NOMO-1 treated with DMSO at 0.1 percent for 48 hours (cell line): ENCODE measurements at regions not wholly inside any gene's neighbourhood (a gene's known extent, or its start where the extent isn't known, plus 50 kb on each side); places are given as distances from the start of the nearest gene placed in this dataset.
"Not testable (repeated sequence)": the region's sequence is repeated elsewhere in the genome, so short reads cannot be mapped to it uniquely, and the experiment has no call there.

Source experiments
- DNase-seq: peaks from one replicate; lab custom pipeline; 2025; ENCODE audit not compliant: unreplicated experiment; lab: John Stamatoyannopoulos, UW

DNA sequence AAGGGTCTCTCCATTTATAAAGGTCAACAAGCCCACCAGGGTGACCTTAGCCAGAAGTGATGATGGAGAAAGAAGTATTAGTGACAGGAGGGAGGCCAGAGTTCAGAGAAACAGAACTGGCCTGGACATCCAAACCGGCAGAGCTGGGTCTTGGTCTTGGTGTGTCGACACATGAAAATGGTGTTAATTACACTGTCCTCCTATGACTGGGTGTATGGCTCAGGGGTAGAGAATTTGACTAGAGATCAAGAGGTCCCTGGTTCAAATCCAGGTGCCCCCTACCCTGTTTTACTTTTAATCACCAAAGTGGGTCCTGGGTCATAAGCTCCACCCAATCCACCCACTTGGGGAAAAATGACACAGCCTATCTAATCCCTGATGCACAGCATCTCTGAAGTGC lies 110.6 kb upstream of the ZNF746 start:
- DNase-seq: no peak

DNA sequence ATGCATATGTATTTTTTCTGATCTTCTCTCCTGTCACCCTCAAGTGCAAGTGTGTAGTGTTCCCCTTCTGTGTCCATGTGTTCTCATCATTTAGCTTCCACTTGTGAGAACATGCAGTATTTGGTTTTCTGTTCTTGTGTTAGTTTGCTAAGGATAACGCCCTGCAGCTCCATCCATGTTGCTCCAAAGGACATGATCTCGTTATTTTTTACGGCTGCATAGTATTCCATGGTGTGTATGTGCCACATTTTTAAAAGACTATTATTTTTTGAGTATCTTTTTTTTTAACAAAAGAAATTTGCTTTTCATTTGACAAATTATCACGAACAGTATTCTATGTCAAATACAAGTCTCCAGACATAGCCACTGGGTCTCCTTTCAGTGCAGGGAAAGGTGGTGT lies 110.1 kb upstream of the ZNF746 start:
- DNase-seq: no peak

DNA sequence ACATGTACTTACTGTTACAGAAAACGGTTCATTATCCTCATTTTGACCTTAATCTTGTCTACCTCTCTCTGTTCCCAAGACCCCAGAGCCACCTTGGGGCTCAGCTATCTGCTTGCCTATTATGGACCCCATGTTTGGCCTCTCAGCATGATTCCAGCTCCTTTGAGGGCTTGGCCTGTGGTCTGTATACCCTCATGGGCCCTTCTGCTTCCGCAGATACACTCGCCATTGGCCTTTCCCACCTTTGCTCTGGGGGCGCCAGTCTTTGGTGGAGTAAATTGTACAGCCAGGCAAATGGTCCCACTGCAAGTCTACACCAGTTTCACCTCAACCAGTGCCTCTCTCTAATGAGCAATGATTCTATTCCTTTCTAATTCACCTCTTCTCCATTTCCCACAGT lies 109.2 kb upstream of the ZNF746 start:
- no peak for DNase-seq

DNA sequence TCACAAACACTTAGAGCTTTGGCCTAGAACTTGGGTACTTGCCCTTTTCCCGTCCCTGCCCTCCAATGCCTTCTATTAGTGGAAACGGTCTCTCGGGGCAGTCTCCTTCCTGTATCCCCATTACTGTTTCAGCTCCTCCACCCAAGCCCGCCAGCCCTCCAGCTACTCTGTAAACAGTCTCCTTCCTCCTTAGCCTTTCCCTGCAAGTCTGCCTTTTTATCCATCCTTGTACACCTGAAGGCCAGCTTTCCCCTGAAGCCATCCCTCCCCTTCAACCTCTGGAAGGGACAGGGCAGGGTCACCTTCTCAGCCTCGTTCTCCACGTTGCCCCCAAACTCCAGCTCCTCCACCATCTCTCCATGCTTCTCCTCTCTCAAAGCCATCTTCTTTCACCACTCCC lies 108.1 kb upstream of the ZNF746 start:
- no peak for DNase-seq

DNA sequence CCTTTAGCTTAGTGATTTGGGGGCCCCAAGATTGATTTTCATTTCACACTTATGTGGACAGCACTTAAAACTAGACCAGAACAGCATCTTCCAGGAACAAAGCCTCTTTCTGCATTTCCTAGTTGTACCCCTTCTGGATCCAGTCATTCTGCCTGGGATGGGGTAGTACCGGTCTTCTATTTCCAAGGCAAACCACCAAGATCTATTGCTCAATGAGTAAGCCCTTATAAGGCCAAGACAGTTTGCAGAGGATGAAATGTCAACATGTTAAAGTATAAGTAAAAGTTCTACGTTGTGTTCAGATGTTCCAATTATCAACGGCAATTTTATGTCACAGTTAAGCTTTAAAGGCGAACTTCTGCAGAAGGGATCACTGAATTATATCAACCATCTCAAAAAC lies 106.9 kb upstream of the ZNF746 start:
- DNase-seq: peak; percentile 7

DNA sequence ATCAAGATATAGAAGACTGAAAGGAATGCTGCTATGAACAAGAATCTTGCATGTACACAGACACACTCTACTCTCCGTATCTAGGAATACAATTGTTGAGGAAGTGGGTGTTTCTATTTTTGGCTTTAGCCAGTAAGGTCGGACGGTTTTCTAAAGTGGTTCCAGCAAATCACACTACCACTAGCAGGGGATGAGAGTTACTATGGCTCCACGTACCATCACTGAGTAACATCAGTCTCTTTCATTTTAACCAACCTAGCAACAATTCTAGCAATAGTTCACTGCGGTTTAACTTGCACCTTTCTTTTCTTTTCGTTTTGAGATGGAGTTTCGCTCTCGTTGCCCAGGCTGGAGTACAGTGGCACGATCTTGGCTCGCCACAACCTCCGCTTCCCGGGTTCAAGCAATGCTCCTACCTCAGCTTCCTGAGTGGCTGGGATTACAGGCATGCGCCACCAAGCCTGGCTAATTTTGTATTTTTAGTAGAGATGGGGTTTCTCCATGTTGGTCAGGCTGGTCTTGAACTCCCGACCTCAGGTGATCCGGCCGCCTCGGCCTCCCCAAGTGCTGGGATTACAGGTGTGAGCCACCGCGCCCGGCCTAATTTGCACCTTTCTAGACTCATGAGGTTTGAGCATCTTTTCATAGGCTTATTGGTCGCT lies 103.2 kb upstream of the ZNF746 start:
- DNase-seq: peak; percentile 13

DNA sequence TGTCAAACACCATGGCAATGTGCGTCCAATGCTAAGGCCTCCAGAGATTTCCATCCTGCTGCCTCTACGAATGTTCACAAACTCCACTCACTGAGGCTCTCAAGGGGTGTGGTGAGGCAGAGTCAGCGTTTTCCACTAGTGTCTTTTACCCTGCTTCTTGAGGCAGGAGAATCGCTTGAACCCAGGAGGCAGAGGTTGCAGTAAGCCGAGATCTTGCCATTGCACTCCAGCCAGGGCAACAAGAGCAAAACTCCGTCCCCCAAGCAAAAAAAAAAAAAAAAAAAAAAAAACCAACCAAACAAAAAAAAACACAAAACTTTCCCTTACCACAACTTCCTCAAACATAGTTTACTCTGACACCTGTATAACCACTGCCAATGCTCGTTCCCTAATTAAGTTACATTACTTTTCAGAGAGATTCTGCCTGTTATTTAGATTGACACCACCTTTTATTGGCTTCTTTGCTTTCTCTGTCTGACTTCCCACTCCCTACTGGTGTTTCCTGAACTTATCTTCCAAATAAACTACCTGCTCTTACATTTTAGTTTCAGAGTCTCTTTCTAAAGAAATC lies 102.1 kb upstream of the ZNF746 start:
- peak; percentile 13 for DNase-seq

DNA sequence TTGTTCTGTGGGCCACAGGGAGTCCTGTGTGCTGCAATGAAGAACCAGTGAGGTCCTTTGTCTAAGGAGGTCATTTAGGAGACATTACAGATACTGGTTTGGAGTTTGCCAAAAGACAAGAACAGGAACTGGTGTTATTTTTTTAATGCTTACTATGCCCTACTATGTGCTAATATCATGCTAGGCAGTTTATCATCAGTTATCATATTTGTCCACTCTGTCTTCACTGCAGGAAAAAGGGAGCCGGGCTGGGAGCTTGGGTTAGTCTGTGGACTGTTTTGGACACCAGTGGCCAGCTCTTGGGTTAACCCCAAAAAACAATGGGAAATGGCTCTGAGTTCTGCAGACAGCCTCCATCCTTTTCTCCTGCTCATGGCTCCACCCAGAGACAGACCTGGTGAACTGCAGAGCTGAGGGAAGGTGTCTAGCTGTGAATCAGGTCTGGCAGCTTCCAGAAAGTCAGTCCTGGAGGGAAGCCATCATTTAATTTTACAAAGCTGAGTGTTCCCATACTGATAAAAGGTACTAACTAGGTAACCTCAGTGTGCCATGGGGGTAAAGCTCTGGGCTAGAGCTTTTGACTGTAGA lies 101.2 kb upstream of the ZNF746 start:
- no peak for DNase-seq

DNA sequence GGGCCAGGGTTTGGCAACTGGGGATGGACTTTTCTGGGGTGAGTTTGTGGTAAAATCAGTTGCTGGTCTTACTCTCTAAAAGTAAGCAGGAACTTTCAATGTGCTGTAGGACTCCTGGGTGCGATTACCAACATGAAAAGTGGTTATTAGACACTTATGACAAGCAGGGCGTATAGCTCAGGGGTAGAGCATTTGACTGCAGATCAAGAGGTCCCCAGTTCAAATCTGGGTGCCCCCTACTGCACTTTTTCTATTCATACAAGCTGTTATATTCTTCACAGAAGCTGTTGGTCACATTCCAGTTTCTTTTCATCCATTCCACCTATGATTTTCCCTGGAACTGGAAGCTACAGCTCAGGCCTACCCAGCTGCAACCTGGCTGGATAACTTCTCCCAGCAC lies 100.2 kb upstream of the ZNF746 start:
- not testable (repeated sequence) for DNase-seq

DNA sequence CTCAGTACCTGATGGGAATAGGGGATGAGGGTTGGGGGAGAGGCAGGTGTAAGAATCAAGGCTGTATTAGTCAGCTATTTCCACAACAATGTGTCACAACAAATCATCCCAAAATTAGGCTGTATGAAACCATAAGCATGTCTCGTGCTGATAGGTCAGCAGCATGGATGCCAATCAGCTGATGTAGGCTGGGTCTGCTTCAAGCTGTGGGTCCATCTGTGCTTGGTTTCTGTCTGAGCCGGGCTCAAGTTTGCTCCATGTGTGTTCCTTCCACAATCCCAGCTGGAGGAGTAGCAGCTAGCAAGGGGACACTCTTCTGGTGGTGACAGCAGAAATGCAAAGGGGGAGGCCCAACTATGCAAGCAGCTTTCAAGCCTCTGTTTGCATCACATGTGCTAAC lies 97.9 kb upstream of the ZNF746 start:
- no peak for DNase-seq

DNA sequence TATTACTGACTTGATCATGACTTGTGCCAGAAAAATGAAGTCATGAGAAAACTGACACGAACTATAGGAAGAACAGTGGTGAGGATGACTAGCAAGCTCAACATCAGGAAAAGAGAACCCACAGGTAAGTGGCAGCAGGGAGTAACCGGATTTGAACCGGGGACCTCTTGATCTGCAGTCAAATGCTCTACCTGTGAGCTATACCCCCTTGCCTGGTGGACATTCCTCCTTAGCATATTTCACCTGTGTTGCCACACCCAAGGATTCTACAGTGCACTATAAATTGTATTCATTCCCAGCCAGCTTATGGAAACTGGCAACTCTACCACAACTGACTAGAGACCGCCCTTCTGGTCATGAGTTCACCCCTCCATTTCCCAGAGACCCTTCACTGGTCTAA lies 97.5 kb upstream of the ZNF746 start:
- DNase-seq: no peak

DNA sequence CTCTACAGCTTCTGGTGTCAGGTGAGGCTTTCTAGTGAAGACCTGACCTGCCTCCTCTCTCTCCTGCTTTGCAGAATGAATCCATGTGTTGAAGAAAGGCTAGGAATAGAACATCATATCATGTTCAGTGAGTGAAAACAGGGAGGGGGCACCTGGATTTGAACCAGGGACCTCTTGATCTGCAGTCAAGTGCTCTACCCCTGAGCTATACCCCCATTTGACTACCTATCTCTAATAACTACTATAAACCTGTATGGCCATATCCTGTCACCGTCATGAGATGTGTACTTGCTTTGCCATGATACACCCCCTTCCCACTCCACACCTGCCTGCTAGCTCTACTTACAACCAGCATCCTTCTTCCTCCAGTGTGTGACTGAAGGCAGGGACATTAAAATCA lies 91.3 kb upstream of the ZNF746 start:
- no peak for DNase-seq

DNA sequence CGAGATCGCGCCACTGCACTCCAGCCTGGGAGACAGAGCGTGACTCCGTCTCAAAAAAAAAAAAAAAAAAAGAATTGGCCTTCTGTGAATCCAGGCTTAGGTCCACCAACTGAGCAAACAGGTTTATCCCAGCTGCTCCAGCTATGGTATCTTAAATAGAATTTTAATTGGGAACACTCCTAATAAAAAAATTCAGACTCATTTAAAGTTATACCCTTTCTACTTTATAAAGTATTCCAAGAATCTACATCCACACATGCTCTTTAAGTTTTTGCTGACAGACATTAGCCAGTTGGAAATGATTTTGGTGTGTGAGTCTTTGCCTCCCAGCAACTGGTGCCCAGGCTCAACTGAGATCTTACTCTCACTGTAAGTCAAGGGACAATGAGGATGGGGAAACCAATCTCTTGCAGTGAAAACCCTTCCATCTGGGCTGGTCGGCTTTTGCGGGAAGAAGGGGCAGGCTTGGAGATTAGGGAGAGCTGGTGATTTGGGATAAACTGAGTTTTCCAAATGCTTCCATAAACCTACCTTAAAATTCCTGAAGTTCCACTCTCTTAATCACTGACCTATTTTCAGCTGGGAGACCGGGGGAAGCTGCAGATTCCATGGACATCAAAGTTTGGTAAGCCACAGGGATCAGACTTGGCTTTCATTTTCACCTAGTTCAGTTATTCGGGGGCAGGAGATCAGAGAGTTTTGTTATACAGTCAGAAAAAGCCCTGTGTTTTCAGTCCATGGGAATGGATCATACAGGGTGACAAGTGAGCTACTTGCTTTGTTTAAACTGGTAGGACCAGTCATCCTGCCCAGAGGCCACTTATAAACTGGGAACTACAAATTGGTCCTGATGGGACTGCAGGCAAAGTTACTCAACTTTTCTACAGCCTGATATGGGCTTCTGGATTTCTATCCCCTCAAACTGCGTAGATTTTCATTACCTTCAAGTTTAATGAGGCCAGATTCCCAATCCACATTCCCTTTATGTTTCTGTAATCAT lies 89.3 kb upstream of the ZNF746 start:
- no peak for DNase-seq

DNA sequence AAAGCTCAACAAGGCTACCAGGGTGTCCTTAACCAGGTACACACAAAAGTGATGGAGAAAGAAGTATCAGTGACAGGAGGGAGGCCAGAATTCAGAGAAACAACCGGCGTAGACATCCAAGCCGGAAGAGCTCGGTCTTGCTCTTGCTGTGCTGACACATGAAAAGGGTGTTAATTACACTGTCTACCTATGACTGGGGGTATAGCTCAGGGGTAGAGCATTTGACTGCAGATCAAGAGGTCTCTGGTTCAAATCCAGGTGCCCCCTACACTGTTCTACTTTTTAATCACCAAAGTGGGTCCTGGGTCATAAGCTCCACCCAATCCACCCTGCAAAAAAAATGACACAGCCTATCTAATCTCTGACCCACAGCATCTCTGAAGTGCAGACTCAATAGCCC lies 86.9 kb upstream of the ZNF746 start:
- no peak for DNase-seq

DNA sequence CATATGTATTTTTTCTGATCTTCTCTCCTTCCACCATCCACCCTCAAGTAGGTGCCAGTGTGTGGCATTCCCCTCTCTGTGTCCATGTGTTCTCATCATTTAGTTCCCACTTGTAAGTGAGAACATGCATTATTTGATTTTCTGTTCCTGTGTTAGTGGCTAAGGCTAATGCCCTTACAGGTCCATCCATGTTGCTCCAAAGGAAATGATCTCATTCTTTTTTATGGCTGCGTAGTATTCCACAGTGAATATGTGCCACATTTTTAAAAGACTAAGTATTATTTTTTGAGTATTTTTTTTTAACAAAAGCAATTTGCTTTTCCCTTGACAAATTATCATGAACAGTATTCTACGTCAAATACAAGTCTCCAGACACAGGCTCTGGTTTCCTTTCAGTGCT lies 86.4 kb upstream of the ZNF746 start:
- no peak for DNase-seq

DNA sequence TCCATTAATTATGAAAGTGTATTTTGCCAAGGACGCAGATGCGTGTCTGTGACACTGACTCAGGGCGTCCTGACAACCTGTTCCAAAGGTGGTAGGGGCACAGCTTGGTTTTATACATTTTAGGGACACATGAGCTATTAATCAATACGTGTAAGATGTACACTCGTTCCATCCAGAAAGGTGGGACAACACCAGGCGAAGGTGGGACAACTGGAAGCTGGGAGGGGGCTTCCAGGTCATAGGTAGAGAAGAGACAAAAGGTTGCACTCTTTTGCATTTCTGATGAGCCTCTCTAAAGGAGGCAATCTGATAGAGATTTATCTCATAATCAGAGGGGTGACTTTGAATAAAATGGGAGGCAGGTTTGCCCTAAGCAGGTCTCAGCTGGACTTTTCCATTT lies 82.7 kb upstream of the ZNF746 start:
- no peak for DNase-seq

DNA sequence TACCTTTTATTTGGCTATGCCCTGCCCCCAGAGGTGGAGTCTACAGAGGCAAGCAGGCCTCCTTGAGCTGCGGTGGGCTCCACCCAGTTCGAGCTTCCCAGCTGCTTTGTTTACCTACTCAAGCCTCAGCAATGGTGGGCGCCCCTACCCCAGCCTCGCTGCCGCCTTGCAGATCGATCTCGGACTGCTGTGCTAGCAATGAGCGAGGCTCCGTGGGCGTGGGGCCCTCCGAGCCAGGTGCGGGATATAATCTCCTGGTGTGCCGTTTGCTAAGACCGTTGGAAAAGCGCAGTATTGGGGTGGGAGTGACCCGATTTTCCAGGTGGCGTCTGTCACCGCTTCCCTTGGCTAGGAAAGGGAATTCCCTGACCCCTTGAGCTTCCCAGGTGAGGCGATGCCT lies 81.8 kb upstream of the ZNF746 start:
- not testable (repeated sequence) for DNase-seq

DNA sequence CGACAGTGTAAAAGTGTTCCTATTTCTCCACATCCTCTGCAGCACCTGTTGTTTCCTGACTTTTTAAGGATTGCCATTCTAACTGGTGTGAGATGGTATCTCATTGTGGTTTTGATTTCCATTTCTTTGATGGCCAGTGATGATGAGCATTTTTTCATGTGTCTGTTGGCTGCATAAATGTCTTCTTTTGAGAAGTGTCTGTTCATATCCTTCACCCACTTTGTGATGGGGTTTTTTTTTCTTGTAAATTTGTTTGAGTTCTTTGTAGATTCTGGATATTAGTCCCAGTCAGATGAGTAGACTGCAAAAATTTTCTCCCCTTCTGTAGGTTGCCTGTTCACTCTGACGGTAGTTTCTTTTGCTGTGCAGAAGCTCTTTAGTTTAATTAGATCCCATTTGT lies 76.8 kb upstream of the ZNF746 start:
- not testable (repeated sequence) for DNase-seq

DNA sequence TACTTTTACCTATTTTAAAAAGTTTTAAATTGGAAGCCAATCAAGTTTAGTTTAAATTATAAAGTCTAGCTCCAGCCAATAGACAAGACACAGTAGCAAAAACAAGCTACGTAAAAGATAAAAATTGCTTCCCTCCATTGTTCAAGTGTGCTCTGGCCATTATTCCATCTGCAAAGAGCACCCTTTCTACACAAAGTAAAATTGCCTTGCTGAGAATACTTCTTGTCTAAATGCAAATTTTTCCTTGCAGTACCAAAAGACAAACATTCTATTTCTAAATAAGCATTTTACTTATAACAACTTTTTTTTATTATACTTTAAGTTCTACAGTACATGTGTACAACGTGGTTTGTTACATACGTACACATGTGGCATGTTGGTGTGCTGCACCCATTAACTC lies 75.9 kb upstream of the ZNF746 start:
- no peak for DNase-seq

DNA sequence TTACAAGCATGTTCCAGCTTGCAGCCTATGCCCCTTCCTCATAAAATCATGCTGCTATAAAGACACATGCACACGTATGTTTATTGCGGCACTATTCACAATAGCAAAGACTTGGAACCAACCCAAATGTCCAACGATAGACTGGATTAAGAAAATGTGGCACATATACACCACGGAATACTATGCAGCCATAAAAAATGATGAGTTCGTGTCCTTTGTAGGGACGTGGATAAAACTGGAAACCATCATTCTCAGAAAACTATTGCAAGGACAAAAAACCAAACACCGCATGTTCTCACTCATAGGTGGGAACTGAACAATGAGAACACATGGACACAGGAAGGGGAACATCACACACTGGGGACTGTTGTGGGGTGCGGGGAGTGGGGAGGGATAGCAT lies 75.3 kb upstream of the ZNF746 start:
- DNase-seq: not testable (repeated sequence)

DNA sequence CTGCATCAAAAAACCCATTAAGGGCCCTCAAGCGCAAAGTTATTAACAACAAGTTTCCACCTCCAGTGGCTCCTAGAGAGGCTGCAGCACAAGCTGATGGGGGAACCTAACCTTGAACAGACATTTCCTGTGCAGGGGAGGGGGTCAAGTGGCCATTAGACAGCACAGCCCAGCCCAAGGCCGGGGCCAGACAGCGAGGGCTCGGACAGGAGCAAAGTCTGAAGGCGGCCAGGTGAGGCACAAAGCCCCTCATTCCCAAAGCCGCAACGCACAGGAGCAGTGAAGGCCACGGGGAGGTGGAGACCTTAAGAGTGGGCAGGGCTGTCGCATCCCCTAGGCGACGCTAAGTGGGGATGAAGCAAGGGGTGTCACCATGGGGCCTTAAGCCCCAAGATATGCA lies 73.2 kb upstream of the ZNF746 start:
- DNase-seq: no peak
